ENCODE measurements at regions not wholly inside any gene's neighbourhood (a gene's known extent, or its start where the extent isn't known, plus 50 kb on each side); places are given as distances from the start of the nearest gene placed in this dataset.

- TF ChIP-seq POLR2A (IDR thresholded peaks at IDR 0.05) = no peak
- no peak for TF ChIP-seq CTCF (IDR thresholded peaks at IDR 0.05)
Observed at GRCh38 chr2:76187415-76187814, 476.7 kb upstream of the GCFC2 start.

Measured in right lobe of liver (tissue), 4 donors.